Activated CD4-positive, alpha-beta T cell treated with anti-CD3 and anti-CD28 coated beads, Interleukin-2, amount 50 U/mL, for 4 hours (primary cell): ENCODE measurements at regions not wholly inside any gene's neighbourhood (a gene's known extent, or its start where the extent isn't known, plus 50 kb on each side); places are given as distances from the start of the nearest gene placed in this dataset.
"Not testable (repeated sequence)": the region's sequence is repeated elsewhere in the genome, so short reads cannot be mapped to it uniquely, and the experiment has no call there.

Experiments
- DNase-seq, 2 experiments: peaks; one replicate each; pipeline ENCODE4 v3.0.0-alpha.2; 2020

DNA sequence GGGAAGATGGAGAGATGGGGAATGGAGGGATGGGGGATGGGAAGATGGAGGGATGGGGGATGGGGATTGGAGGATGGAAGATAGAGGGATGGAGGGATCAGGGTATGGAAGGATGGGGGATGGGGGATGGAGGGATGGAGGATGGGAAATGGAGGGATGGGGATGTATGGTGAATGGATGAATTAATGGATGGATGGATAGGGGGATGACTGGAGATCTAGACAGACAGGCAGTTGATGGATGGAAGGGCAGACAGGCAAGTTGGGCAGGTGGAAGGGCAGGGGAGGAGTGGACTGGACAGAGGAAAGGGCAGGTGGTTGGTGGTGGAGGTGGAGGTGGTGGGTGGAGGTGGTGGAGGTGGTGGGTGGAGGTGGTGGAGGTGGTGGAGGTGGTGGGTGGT lies 167.2 kb downstream of the C9orf50 start:
- no peak for DNase-seq

DNA sequence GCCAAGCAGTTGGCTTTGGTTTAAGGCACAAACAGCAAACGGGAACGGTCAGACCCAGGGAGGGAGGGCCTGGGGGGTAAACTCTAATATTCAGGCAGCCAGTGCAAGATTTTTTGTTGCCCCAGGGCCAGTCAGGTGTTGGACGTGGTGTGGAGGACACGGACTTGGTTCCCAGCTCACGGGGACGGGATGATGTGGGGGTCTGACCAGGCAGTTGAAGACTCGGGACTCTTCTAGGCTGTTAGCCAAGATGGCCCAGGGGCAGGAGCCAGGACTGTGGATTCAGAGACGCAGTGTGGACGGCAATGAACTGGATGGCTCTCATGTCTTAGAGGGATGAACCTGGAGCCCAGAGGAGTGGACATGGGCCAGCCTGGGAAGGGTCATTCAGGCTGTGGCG lies 169.2 kb downstream of the C9orf50 start:
- no peak for DNase-seq

DNA sequence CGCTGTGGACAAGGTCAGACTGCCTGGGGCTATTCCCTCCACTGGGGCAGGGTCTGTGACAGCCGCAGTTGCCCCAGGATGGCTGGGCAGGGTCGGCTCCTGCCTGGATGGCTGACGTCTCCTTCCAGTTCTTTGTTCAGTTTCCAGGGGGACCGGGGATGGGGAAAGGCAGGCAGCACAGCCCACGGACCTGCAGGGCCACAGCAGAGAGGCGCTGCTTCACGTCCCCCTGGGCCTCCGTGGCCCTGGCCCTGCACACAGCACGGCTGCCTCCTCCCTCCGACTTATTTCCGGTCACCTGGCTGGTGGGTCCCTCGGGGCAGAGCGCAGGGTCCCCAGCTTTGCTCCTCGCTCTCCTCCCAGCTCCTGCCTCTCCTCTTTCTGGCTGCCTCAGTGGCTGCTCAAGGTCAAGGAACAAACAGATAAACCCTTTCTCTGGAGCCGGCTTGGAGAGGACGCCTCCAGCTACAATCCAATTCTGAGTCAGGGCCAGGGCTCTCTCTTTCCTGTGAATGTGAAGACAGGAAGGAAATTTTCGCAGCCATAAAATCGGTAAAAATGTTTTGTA lies 169.7 kb downstream of the C9orf50 start:
- DNase-seq, result no peak

DNA sequence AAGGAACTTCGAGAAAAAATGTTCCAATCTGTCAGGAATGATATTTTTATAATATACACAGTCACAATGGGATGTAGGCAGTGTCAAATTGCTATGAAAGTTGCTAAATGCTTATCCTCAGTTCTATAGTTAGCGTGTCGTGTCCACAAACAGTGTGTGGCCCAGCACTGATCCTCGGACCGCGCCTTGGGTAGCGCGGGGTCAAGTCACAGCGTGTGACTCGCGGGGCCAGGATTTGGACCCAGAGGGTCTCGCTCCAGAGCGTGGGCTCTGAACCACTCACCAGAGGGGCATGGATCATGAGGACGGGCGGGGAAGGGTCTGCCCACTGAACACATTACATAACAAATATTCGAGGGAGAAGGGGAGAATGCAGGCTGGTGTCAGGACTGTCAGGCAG lies 171.8 kb downstream of the C9orf50 start:
- no peak for DNase-seq

DNA sequence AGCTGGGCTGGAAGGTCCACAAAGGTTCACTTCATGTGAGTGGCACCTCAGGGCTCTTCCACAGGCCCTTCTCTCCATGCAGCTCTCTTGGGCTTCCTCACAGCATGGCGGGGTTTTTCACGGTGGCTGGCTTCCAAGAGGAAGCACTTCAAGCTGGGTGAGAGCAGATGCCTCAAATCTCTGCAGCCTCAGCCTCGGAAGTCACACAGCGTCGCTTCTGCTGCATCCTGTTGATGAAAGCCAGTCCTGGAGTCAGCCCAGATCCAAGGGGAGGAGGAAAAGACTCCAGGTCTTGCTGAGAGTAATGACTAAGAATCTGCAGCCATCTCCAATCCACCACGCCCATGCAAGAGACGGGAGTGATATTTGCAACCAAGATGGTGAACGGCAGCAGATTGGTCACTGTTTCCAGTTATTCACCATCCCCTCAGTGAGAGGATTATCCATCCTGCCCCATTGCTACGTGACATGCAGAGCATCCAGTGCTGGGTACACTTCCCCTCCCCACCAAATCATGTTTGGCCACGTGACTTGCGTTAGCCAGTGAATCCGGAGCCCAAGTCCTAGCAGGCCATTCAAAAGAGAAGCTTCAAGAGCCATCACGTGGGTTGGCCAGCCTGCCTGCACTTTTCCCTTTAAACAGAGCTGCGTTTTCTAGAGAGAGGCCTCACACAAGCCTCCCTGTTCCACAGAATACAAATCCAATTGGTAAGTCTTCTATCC lies 173.9 kb downstream of the C9orf50 start:
- DNase-seq, result no peak

DNA sequence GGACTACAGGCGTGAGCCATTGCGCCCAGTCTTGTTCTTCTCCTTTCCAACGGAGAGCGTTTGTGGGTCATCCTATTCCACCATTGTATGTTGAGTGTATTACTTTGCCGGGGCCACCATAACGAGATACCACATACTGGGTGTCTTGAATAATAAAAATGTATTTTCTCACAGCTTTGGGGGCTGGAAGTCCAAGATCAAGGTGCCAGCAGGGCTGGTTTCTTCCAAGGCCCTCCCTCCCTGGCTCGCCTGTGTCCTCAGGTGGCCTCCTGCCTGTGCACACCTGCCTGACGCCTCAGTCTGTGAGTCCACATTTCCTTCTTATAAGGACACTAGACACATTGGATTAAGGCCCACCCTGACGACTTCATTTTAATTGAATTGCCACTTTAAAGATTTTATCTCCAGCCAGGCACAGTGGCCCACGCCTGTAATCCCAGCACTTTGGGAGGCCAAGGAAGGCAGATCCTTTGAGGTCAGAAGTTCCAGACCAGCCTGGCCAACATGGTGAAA lies 175.1 kb downstream of the C9orf50 start:
- no peak for DNase-seq

DNA sequence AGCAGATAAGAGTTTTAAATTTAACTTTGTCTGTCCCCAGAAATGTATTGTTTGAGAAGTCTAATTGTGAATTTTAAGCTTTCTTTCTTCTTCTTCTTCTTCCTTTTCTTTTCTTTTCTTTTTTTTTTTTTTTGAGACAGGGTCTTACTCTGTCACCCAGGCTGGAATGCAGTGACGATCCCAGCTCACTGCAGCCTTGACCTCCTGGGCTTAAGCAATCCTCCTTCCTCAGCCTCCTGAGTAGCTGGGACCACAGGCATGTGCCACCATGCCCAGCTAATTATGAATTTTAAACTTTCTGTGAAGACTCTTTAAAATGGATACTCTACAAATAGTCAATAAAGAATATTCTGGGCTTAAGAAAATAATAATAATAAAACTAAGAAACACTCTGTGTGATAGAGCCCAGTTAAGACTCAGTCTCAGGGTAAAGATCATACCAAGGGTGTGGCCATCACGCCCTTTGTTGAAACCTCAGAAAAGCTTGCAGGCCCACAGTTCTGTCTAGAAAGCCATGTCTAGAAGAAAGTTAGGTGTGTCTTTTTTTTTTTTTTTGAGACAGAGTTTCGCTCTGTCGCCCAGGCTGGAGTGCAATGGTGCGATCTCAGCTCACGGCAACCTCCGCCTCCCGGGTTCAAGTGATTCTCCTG lies 177.3 kb downstream of the C9orf50 start:
- DNase-seq, result not testable (repeated sequence)

DNA sequence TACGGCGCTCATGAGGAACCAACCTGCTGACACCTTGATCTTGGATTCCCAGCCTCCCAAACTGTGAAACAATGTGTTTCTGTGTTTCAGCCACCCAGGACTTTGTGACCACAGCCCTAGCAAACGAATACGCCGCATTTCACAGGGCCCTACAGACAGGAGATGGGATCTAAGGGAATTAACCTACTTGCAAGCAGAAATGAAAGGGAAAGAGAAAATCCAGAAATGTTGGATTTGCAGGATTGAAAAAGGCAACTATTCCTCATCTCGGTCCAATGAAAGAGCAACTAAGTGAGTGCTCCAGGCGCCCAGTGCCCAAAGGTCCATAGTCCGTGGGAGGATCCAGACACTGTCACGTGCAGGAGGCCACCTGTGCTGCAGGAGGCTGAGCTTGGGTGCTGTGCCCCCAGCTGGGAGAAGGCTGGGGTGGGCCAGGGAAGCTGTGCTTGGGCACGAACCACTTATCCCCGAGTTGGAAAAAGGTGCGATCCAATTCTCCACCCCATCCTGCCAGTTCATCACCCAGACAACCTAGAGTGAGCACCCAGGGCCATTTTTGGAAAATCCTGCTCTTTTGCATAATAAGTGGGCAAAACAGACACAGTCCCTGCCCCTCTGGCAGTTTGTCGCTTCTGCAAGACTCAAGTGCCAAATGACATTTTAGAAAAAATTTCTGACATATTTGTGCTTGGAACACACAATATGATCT lies 177.9 kb downstream of the C9orf50 start:
- DNase-seq, result no peak

DNA sequence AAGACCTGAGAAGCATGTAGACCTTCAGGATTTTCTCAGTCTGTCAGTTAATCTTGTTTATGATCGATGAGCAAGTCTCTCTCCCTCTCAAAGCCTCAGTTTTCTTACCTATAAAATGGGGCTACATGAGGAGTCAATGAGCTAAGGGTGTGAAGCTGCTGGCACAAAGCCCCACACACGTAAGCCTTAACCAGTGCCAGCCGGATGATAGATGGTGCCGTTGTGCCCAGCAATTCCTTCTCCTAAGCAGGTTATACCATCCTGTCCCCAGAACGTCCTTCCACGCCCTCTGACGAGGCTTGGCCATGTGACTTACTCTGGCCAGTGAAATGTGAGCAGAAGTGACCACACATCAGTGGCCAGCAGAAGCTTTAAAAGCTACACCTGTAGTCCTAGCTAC lies 179.0 kb downstream of the C9orf50 start:
- no peak for DNase-seq

DNA sequence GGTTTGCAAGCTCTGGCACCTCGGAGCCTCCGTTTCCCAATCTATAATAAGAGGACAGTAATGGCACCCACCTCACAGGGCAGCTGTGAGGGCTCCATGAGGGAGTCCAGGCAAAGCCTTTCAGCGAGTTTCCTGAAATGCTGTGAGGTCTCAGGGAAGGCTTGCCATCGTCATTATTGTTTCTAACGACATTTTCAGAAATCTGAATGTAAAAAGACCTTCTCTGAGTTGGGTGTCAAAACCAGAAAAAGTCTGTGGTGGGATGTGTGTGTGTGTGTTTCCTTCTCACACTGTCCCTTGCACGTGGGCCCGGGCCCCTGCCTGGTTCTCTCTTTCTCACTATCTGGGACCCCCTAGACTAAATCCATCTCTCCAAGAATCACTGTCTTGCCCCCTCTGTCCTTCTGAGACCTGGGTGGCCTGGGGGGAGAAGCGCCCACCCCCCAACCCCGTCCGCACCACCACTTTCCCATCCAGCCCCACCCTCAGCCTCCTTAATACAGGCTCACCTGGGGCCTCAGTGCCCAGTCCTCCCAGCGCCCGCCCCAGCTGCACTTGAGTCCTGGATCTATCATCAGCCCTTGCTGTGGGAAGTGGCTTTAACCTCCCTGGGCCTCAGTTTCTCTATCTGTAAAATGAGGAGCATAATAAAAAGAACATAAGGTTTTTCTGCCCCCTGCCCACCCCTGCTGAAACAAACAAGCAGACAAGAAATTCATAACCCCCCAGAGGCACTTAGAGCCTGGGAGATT lies 180.3 kb downstream of the C9orf50 start:
- no peak for DNase-seq

DNA sequence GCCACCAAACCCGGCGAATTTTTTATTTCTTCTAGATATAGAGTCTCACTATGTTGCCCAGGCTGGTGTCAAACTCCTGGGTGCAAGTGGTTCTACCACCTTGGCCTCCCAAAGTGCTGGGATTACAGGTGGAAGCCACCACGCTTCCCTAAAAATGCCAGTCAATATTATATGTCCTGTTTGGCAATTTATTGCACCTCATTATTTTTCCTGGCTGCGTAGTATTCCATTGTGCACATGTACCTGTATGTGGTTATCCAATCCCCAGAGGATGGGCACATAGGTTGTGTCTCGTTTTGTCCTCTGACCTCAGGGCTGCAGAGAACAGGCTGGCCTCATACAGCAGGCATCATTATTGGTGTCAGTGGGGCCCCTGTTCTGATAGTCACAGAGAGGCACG lies 181.7 kb downstream of the C9orf50 start:
- no peak for DNase-seq

DNA sequence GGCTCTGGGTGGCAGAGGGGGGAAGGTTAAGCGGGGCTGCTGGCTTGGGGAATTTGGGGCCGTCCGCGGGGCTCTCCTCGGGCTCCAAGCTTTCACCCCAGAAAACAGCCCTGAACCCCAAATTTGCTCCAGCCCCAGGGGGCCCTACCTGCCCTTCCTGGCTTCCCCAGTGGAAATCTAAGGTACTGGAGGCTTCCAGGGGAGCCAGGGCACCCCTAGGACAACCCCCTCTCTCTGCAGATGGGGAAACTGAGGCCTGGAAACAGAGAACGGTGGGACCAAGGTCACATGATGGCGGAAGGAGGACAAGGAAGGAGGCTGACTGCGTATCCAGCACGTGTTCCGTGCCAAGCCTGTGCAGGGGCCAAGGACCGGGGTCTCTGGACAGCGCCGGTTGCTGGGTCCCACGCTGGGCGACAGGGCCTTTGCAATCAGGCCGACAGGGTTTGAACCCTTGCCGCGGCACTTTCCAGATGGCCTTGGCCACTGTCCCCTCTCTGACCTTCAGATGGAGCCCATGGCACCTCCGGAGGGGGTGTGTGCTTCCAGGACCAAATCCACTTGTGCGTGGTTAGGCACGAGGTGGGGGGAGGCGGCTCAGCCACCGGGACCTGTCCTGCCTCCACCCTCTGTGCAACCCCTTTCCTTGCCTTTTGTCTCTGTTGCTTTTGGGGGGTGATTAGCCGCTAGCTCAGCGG lies 183.1 kb downstream of the C9orf50 start:
- DNase-seq, result no peak

DNA sequence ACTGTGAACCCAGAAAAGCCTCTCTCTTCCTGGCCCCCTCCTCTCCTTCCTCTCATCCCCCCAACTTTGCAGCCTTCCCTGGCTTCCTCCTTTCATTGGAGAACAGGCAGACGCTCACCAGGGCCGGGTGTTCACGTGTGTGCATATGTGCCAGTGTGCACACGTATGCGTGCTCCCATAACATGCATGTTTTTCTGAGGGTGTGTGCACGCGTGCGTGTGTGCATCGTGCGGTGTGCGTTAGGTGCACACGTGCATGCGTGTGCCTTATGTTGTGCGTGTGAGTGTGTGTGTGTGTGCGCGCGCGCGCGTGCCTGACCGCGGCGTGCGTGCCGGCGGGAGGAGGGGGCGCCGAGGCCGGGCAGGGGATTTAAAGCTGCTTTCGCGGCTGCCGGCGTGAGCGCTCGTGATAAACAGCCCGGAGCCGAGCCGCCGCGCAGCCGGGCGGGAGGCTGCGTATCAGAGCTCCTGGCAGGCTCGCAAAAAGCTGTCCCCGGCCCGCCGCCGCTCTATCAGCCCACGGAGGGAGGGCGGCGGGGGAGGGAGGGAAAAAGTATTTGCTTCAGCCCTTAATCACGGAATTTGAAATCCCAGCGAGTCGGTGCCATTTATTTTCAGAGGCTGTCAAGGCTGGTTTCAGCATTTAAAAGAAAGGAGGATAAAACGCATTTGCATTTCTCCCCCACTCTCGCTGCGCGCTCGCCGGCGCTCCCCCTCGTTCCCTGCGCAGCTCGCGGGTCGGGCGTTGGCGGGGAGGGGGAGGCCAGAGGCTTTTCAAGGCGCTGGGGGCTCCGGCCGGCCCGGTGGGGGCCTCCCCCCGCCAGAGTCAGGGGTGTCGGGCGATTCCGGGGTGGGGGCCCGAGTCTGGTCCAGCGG lies 183.9 kb downstream of the C9orf50 start:
- DNase-seq, result peak; percentile 23 to 41

DNA sequence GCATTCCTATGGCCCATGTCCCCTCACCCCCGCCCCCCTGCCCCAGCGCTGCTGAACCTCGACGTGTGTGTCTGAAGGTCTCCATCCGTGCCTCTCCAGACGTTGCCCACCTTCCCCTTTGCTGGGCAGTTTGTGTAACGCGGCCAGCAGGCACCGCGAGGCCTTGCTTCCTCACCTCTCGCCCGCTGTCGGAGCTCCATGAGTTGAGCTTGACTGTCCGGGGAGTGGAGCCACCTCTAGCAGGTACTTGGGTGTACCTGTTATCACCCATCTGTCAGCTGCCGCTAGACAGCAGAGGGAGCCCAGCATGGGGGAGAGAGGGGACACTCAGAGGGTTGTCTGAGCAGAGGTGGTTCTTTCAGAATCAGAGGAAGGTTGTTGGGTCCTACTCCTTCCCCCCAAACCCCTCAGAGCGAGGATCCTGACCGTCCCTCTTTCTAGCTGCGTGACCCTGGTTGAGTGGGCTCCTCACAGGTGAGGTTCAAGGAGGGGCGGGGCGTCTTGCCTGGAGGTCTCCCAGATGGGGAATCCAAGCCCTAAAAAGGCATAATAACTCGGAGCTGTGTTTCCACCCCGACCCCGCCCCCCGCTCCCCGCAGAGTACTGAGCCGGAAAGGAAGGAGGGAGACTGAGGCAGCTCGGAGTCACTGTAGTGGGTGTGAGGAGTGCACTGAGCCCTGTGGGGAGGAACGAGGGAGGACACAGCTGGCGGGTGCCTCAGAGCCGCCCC lies 184.7 kb downstream of the C9orf50 start:
- no peak for DNase-seq

DNA sequence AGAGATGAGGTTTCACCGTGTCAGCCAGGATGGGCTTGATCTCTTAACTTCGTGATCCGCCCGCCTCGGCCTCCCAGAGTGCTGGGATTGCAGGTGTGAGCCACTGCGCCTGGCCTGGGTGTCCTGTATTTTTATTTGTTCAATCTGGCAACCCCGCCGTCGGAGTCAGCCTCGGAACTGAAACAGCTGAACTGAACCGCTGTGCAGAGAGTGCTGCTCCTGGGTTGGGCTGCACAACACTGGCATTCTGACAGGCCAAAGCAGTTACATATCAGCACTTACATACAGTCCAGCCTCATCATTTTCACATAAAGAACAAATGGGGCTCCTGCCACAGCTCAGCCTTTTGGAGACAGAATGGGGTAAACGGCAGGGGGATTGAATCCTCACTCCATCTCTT lies 185.6 kb downstream of the C9orf50 start:
- no peak for DNase-seq

DNA sequence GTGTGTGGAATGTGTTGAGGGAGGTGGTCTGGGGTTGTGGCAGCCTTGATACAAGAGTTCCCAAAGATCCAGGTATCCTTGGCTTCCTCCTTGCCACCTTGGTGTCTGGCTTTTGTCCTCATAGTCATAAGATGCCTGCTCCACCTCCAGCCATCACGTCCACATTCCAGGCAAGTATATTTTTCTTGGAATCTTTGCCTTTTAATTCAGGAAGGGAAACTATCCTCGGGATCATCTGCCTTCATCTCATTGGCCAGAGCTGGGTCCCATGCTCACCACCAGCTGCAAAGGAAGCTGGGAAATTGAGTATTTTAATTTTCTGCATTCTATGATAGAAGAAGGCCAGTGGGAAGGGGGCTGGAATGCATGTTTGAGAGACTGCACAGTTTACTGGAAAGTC lies 186.7 kb downstream of the C9orf50 start:
- DNase-seq, result no peak

DNA sequence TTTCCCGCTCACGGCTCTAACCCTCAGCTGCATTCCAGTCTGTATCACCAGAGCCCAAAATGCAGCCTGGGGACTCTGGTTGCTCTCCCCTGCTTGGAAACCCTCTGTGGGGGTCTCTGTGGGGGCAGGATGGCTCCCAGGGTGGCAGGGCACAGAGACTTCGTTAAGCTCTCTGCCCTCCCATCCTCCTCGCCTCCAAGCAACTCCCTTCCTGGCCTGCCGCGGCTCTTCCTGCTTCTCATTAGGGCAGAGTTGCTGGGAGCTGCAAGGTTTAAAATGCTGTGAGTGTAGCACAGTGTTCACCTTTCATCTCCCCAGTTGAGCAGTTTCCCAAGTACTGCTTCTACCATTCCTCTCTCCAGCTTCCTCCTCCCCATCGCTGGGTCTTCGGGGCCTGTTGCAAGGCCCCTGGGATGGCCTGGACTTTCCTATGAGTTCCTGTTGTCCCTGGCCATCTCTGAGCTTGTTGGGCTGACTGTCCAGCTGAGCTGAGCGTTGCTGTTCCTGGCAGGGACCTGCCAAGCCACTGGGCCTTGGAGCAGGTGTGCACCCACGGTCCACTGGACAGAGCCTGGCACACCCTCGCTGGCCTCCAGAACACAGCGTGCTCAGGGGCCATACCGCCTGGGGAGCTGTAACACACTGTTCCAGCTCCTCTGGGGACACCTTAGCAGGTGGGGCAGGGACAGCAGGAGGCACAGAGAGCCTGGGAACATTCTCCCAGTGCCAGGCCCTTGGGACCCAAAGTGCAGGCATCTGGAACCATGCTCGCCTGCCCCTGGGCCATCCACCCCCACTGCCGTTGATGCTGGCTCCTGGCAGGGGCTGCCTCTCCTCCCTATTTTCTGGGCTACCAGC lies 188.4 kb downstream of the C9orf50 start:
- no peak for DNase-seq

DNA sequence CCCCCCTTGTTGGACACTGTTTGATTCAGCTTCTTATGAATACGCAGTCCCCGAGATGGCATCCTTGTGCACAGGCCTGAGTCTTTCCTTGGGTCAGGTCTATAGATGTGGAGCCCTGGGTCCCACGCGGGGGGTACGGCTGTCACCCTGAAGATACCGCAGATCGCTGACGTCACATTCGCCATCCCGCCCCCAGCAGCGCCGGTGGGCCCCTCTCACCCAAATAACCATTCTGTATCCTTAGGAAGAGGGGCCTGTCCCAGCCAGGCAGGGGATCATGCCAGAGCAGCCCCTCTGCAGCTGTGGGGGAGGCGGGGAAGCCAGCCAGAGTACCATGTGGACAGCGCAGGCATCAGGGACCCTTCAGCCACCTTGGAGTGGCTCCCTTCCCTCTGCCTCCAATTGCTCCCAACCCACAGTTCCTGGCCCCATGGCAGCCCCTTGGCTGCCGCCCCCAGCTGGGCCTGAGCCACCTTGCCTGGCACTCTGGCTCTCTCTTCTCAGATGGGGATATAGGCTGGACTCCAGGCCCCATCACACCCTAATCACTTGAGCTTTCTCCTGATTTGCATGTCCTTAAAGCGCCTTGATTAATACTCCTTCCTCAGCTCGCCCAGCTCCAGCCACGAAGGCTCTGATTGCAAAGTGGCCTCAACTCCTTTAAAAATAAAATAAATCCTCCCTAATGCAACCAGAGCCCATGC lies 189.8 kb downstream of the C9orf50 start:
- no peak for DNase-seq
